ENCODE measurements at regions not wholly inside any gene's neighbourhood (a gene's known extent, or its start where the extent isn't known, plus 50 kb on each side); places are given as distances from the start of the nearest gene placed in this dataset.

DNA sequence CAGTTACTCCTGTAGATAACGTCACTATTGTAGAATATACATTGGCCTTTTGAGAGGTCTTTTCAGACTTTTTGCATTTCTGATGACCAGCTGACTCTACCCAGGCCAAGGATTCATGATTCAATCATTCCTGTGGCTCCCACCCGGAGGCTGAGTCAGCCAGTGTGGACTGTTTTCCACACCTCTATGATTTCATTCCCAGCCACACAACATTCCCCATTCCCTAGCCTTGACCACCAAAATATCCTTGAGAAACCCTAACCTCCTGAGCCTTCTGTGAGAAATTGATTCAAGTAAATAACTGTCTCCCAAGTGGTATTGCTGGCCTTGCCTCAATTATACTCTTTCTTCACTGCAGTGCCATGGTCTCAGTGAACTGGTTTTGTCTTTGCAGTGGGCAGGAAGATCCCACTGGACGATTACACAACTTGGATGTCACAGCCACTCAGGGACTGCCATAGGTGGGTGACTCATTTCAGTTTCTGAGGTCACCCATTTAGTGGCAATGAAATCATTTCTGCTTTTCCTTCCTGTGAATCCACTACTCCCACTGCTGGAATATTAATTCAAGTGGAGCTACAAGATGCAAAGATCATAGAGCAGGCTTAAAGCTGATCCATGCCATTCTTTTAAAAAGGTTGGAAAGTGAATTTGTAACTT lies 518.6 kb upstream of the ZP4 start (continued):
- TF ChIP-seq E2F4 (CRISPR knock-in tag; IDR thresholded peaks at IDR 0.05; ENCODE audit: low read depth) (no peak), BRD9 (IDR thresholded peaks at IDR 0.05; ENCODE audit: low read depth, partially characterized antibody) (no peak), PHF8 (IDR thresholded peaks at IDR 0.05; ENCODE audit: borderline replicate concordance, low read length) (no peak), HMG20A (CRISPR knock-in tag; conservative IDR thresholded peaks at IDR 0.05) (no peak), HDAC1 (IDR thresholded peaks at IDR 0.05) (no peak), ARID2 (IDR thresholded peaks at IDR 0.05) (no peak), PPARD (CRISPR knock-in tag; IDR thresholded peaks at IDR 0.05) (no peak)
- TF ChIP-seq, protein P1, sequence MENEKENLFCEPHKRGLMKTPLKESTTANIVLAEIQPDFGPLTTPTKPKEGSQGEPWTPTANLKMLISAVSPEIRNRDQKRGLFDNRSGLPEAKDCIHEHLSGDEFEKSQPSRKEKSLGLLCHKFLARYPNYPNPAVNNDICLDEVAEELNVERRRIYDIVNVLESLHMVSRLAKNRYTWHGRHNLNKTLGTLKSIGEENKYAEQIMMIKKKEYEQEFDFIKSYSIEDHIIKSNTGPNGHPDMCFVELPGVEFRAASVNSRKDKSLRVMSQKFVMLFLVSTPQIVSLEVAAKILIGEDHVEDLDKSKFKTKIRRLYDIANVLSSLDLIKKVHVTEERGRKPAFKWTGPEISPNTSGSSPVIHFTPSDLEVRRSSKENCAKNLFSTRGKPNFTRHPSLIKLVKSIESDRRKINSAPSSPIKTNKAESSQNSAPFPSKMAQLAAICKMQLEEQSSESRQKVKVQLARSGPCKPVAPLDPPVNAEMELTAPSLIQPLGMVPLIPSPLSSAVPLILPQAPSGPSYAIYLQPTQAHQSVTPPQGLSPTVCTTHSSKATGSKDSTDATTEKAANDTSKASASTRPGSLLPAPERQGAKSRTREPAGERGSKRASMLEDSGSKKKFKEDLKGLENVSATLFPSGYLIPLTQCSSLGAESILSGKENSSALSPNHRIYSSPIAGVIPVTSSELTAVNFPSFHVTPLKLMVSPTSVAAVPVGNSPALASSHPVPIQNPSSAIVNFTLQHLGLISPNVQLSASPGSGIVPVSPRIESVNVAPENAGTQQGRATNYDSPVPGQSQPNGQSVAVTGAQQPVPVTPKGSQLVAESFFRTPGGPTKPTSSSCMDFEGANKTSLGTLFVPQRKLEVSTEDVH (IDR thresholded peaks at IDR 0.05; ENCODE audit: low read depth, partially characterized antibody) = no peak
- TF ChIP-seq, protein P2, sequence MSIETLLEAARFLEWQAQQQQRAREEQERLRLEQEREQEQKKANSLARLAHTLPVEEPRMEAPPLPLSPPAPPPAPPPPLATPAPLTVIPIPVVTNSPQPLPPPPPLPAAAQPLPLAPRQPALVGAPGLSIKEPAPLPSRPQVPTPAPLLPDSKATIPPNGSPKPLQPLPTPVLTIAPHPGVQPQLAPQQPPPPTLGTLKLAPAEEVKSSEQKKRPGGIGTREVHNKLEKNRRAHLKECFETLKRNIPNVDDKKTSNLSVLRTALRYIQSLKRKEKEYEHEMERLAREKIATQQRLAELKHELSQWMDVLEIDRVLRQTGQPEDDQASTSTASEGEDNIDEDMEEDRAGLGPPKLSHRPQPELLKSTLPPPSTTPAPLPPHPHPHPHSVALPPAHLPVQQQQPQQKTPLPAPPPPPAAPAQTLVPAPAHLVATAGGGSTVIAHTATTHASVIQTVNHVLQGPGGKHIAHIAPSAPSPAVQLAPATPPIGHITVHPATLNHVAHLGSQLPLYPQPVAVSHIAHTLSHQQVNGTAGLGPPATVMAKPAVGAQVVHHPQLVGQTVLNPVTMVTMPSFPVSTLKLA (conservative IDR thresholded peaks at IDR 0.05) = no peak

All from K562 (cell line).